HG03066 (cell line): ENCODE measurements at regions not wholly inside any gene's neighbourhood (a gene's known extent, or its start where the extent isn't known, plus 50 kb on each side); places are given as distances from the start of the nearest gene placed in this dataset.
"Not testable (repeated sequence)": the region's sequence is repeated elsewhere in the genome, so short reads cannot be mapped to it uniquely, and the experiment has no call there.

Source experiments
- ATAC-seq: cut with Tn5 transposase; IDR thresholded peaks from one replicate; pipeline ENCODE4 v1.9.1; 2021; ENCODE audit warnings: low read depth; ENCODE audit not compliant: unreplicated experiment

- no peak for ATAC-seq
Measured at GRCh38 chr2:64906853-64907536, 82.2 kb upstream of the SLC1A4 start.

GRCh38 chr2:64908406-64908805 lies 80.8 kb upstream of the SLC1A4 start:
- no peak for ATAC-seq

GRCh38 chr2:64910523-64910922 lies 78.7 kb upstream of the SLC1A4 start:
- ATAC-seq: no peak

- ATAC-seq: no peak
Measured at GRCh38 chr2:64910972-64911433, 78.2 kb upstream of the SLC1A4 start.

- no peak for ATAC-seq
Measured at GRCh38 chr2:64913357-64913869, 75.8 kb upstream of the SLC1A4 start.

GRCh38 chr2:64914247-64914646 lies 75.0 kb upstream of the SLC1A4 start:
- no peak for ATAC-seq

GRCh38 chr2:64914735-64915509 lies 74.3 kb upstream of the SLC1A4 start:
- peak; percentile 57 for ATAC-seq

GRCh38 chr2:64915510-64915900 lies 73.7 kb upstream of the SLC1A4 start:
- peak; percentile 2 for ATAC-seq

GRCh38 chr2:64918220-64918886 lies 70.8 kb upstream of the SLC1A4 start:
- no peak for ATAC-seq

- no peak for ATAC-seq
Measured at GRCh38 chr2:64919261-64919660, 69.9 kb upstream of the SLC1A4 start.

GRCh38 chr2:64922482-64923384 lies 66.5 kb upstream of the SLC1A4 start:
- ATAC-seq: no peak

GRCh38 chr2:64923385-64923710 lies 65.9 kb upstream of the SLC1A4 start:
- no peak for ATAC-seq

GRCh38 chr2:64924170-64924934 lies 64.8 kb upstream of the SLC1A4 start:
- no peak for ATAC-seq

- not testable (repeated sequence) for ATAC-seq
Measured at GRCh38 chr2:64925930-64926722, 63.1 kb upstream of the SLC1A4 start.

- no peak for ATAC-seq
Measured at GRCh38 chr2:64928813-64929212, 60.4 kb upstream of the SLC1A4 start.

- ATAC-seq: no peak
Measured at GRCh38 chr2:64929333-64929732, 59.9 kb upstream of the SLC1A4 start.

GRCh38 chr2:64930258-64930671 lies 58.9 kb upstream of the SLC1A4 start:
- ATAC-seq: no peak

- ATAC-seq: no peak
Measured at GRCh38 chr2:64931246-64932115, 57.7 kb upstream of the SLC1A4 start.
